ENCODE measurements at regions not wholly inside any gene's neighbourhood (a gene's known extent, or its start where the extent isn't known, plus 50 kb on each side); places are given as distances from the start of the nearest gene placed in this dataset.

- TF ChIP-seq EP300 (IDR thresholded peaks at IDR 0.05; ENCODE audit: borderline replicate concordance in 1 of 2, low read depth in 1 of 2, low read length in 1 of 2) (no peak), POLR2AphosphoS5 (IDR thresholded peaks at IDR 0.05; ENCODE audit: low read depth, low read length) (no peak), MXI1 (IDR thresholded peaks at IDR 0.05; ENCODE audit: low read depth, low read length) (no peak), GABPA (IDR thresholded peaks at IDR 0.05; ENCODE audit: low read depth) (no peak), RCOR1 (IDR thresholded peaks at IDR 0.05; ENCODE audit: low read length) (no peak), SIN3A (IDR thresholded peaks at IDR 0.05; ENCODE audit: borderline replicate concordance, low read depth, low read length) (no peak), YY1 (IDR thresholded peaks at IDR 0.05; ENCODE audit: low read depth) (no peak), ELF1 (IDR thresholded peaks at IDR 0.05) (no peak)
- TF ChIP-seq, protein P1, sequence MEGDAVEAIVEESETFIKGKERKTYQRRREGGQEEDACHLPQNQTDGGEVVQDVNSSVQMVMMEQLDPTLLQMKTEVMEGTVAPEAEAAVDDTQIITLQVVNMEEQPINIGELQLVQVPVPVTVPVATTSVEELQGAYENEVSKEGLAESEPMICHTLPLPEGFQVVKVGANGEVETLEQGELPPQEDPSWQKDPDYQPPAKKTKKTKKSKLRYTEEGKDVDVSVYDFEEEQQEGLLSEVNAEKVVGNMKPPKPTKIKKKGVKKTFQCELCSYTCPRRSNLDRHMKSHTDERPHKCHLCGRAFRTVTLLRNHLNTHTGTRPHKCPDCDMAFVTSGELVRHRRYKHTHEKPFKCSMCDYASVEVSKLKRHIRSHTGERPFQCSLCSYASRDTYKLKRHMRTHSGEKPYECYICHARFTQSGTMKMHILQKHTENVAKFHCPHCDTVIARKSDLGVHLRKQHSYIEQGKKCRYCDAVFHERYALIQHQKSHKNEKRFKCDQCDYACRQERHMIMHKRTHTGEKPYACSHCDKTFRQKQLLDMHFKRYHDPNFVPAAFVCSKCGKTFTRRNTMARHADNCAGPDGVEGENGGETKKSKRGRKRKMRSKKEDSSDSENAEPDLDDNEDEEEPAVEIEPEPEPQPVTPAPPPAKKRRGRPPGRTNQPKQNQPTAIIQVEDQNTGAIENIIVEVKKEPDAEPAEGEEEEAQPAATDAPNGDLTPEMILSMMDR (IDR thresholded peaks at IDR 0.05) = no peak
These were observed 231.6 kb downstream of the CXXC4 start for GRCh38 chr4:104263100-104263499.

Measured in SK-N-SH (cell line).